ENCODE measurements at regions not wholly inside any gene's neighbourhood (a gene's known extent, or its start where the extent isn't known, plus 50 kb on each side); places are given as distances from the start of the nearest gene placed in this dataset.

- ChIA-PET POLR2A (no interaction called here), CTCF (ENCODE audit: unreplicated experiment) (no interaction called here)
- H3K9me2 ChIP-seq (ENCODE audit: insufficient read depth, low read length) = no peaks in the 10 kb centered on the region
- H2AFZ ChIP-seq (ENCODE audit: low read length) = no peak overlapping the region
- no peak overlapping the region for H3K4me2 ChIP-seq (ENCODE audit: low read length)
- no peaks in the 10 kb centered on the region for H3K79me2 ChIP-seq (ENCODE audit: insufficient read depth, low read depth, low read length)
- no peaks in the 10 kb centered on the region for H4K20me1 ChIP-seq (ENCODE audit: insufficient read depth, low read length)
- TF ChIP-seq CTCF (conservative IDR thresholded peaks at IDR 0.05; ENCODE audit: low read length) (no peak), EZH2phosphoT487 (IDR thresholded peaks at IDR 0.05; ENCODE audit: borderline replicate concordance, low read depth, low read length) (no peak)
- no peaks in the 10 kb centered on the region for H3K36me3 ChIP-seq (ENCODE audit: insufficient read depth, low read length)
- no TSS peak for BruUV-seq (replicated peaks)
- no peaks in the 10 kb centered on the region for H3K4me1 ChIP-seq (ENCODE audit: insufficient read depth, low read length, poor library complexity, severe bottlenecking)
- DNase-seq (ENCODE audit: low spot score) = no peak
- intact Hi-C loops (cut with micrococcal nuclease; ENCODE audit: unreplicated experiment) = no loop called here
- no peaks in the 10 kb centered on the region for H3K9me3 ChIP-seq (ENCODE audit: low read length)
- no peak overlapping the region for H3K27ac ChIP-seq (ENCODE audit: low read depth, low read length, poor library complexity, severe bottlenecking)
- no peak overlapping the region for H3K4me3 ChIP-seq (ENCODE audit: low read depth, low read length, poor library complexity, severe bottlenecking)
Measured at GRCh38 chr6:4533576-4533975, 242.6 kb upstream of the CDYL start.

- POLR2A ChIA-PET = interaction anchor here (0.5 to 0.6 kb wide), 2 partner anchors 46 to 634 kb away, joined by 3 read pairs; no protein-coding TSS in a partner anchor
- no peaks in the 10 kb centered on the region for H3K9me2 ChIP-seq (ENCODE audit: insufficient read depth, low read length)
- intact Hi-C loops (cut with micrococcal nuclease; ENCODE audit: unreplicated experiment) = no loop called here
Measured at GRCh38 chr6:4531406-4531805, 244.8 kb upstream of the CDYL start.

GRCh38 chr6:4522453-4522852 lies 253.8 kb upstream of the CDYL start:
- no peak overlapping the region for H3K27ac ChIP-seq (ENCODE audit: low read depth, low read length, poor library complexity, severe bottlenecking)
- H4K20me1 ChIP-seq (ENCODE audit: insufficient read depth, low read length) = no peaks in the 10 kb centered on the region
- no peaks in the 10 kb centered on the region for H3K9me2 ChIP-seq (ENCODE audit: insufficient read depth, low read length)
- BruUV-seq (replicated peaks) = no TSS peak
- no peak overlapping the region for H3K4me2 ChIP-seq (ENCODE audit: low read length)
- no peaks in the 10 kb centered on the region for H3K36me3 ChIP-seq (ENCODE audit: insufficient read depth, low read length)
- ChIA-PET POLR2A (no interaction called here), CTCF (ENCODE audit: unreplicated experiment) (no interaction called here)
- no peaks in the 10 kb centered on the region for H3K9me3 ChIP-seq (ENCODE audit: low read length)
- H3K4me3 ChIP-seq (ENCODE audit: low read depth, low read length, poor library complexity, severe bottlenecking) = no peak overlapping the region
- no peak for DNase-seq (ENCODE audit: low spot score)
- H3K79me2 ChIP-seq (ENCODE audit: insufficient read depth, low read depth, low read length) = no peaks in the 10 kb centered on the region
- TF ChIP-seq CTCF (conservative IDR thresholded peaks at IDR 0.05; ENCODE audit: low read length) (no peak), EZH2phosphoT487 (IDR thresholded peaks at IDR 0.05; ENCODE audit: borderline replicate concordance, low read depth, low read length) (no peak)
- no peak overlapping the region for H2AFZ ChIP-seq (ENCODE audit: low read length)
- intact Hi-C loops (cut with micrococcal nuclease; ENCODE audit: unreplicated experiment) = no loop called here
- no peaks in the 10 kb centered on the region for H3K4me1 ChIP-seq (ENCODE audit: insufficient read depth, low read length, poor library complexity, severe bottlenecking)

More at GRCh38 chr6:4531406-4531805, 244.8 kb upstream of the CDYL start:
- no TSS peak for BruUV-seq (replicated peaks)
- no peak for DNase-seq (ENCODE audit: low spot score)
- no peak overlapping the region for H3K4me3 ChIP-seq (ENCODE audit: low read depth, low read length, poor library complexity, severe bottlenecking)
- no peaks in the 10 kb centered on the region for H3K36me3 ChIP-seq (ENCODE audit: insufficient read depth, low read length)
- TF ChIP-seq EZH2phosphoT487 (IDR thresholded peaks at IDR 0.05; ENCODE audit: borderline replicate concordance, low read depth, low read length) (no peak), CTCF (conservative IDR thresholded peaks at IDR 0.05; ENCODE audit: low read length) (no peak)
- H3K4me1 ChIP-seq (ENCODE audit: insufficient read depth, low read length, poor library complexity, severe bottlenecking) = no peaks in the 10 kb centered on the region
- CTCF ChIA-PET (ENCODE audit: unreplicated experiment) = no interaction called here
- no peak overlapping the region for H3K27ac ChIP-seq (ENCODE audit: low read depth, low read length, poor library complexity, severe bottlenecking)
- no peaks in the 10 kb centered on the region for H3K9me3 ChIP-seq (ENCODE audit: low read length)
- H3K79me2 ChIP-seq (ENCODE audit: insufficient read depth, low read depth, low read length) = no peaks in the 10 kb centered on the region
- no peaks in the 10 kb centered on the region for H4K20me1 ChIP-seq (ENCODE audit: insufficient read depth, low read length)
- no peak overlapping the region for H3K4me2 ChIP-seq (ENCODE audit: low read length)
- no peak overlapping the region for H2AFZ ChIP-seq (ENCODE audit: low read length)
